PC-9 (cell line): ENCODE measurements at regions not wholly inside any gene's neighbourhood (a gene's known extent, or its start where the extent isn't known, plus 50 kb on each side); places are given as distances from the start of the nearest gene placed in this dataset.

ENCODE experiments used
- BruUV-seq: library from RNA; stranded (reverse); fragments of 400-500 nt; replicated peaks from 2 replicates; lab custom pipeline; 2021; lab: Mats Ljungman, UMichigan
- CTCF ChIA-PET: fragments of 300-600 bp; sonication (Branson Sonifier 250); formaldehyde crosslinking; loops from one replicate; lab custom pipeline; 2022; ENCODE audit warnings: antibody characterized with exemption; lab: Charles Lee
- POLR2A ChIA-PET: fragments of 300-600 bp; sonication (Branson Sonifier 250); formaldehyde crosslinking; loops from one replicate; lab custom pipeline; 2022; ENCODE audit warnings: antibody characterized with exemption; ENCODE audit not compliant: unreplicated experiment; lab: Charles Lee
- DNase-seq, 2 experiments: peaks; one replicate each; pipeline versions ENCODE4 v3.0.0 to v3.0.0-alpha.2; 2015 to 2022; ENCODE audit warnings: mixed read lengths in 1 of 2
- H2AFZ ChIP-seq: fragments of 200-600 bp; sonication (generic); 2 replicates; pipeline ENCODE4 v1.8.1; 2017; ENCODE audit warnings: antibody characterized with exemption
- H3F3A ChIP-seq: fragments of 200-600 bp; sonication (generic); 2 replicates; pipeline ENCODE4 v1.8.1; 2017; ENCODE audit warnings: antibody characterized with exemption, mild to moderate bottlenecking, low read depth; ENCODE audit not compliant: insufficient read depth
- H3K27ac ChIP-seq: fragments of 200-600 bp; sonication (generic); 2 replicates; pipeline ENCODE4 v1.6.1; 2016; ENCODE audit warnings: mixed run types
- H3K27me3 ChIP-seq: fragments of 200-600 bp; sonication (generic); 2 replicates; pipeline ENCODE4 v1.6.1; 2016; ENCODE audit warnings: low read depth, mixed run types; ENCODE audit not compliant: insufficient read depth
- H3K36me3 ChIP-seq: fragments of 200-600 bp; sonication (generic); 2 replicates; pipeline ENCODE4 v1.6.1; 2016; ENCODE audit warnings: low read depth, mixed run types
- H3K4me1 ChIP-seq: fragments of 200-600 bp; sonication (generic); replicated peaks from 2 replicates; pipeline ENCODE4 v1.6.1; 2016; ENCODE audit warnings: mixed run types; ENCODE audit not compliant: insufficient read depth
- H3K4me2 ChIP-seq: fragments of 200-600 bp; sonication (generic); 2 replicates; pipeline ENCODE4 v1.6.1; 2017; ENCODE audit warnings: mixed run types
- H3K4me3 ChIP-seq: fragments of 200-600 bp; sonication (generic); 2 replicates; pipeline ENCODE4 v1.6.1; 2016; ENCODE audit warnings: mixed run types
- H3K79me2 ChIP-seq: fragments of 200-600 bp; sonication (generic); 2 replicates; pipeline ENCODE4 v1.6.1; 2017; ENCODE audit warnings: low read depth, mixed run types
- H3K9me2 ChIP-seq: fragments of 200-600 bp; sonication (generic); 2 replicates; pipeline ENCODE4 v1.8.1; 2017; ENCODE audit warnings: mild to moderate bottlenecking; ENCODE audit not compliant: insufficient read depth
- H3K9me3 ChIP-seq: fragments of 200-600 bp; sonication (generic); 2 replicates; pipeline ENCODE4 v1.8.1; 2016; ENCODE audit warnings: low read depth; ENCODE audit not compliant: insufficient read depth
- H4K20me1 ChIP-seq: fragments of 200-600 bp; sonication (generic); 2 replicates; pipeline ENCODE4 v1.8.1; 2017; ENCODE audit not compliant: insufficient read depth
- CTCF ChIP-seq: fragments of 200-600 bp; sonication (generic); conservative IDR thresholded peaks from 2 replicates; pipeline ENCODE4 v1.6.1; 2017; ENCODE audit warnings: mixed run types, antibody characterized with exemption, mild to moderate bottlenecking, moderate library complexity
- EZH2 ChIP-seq: fragments of 200-600 bp; sonication (generic); IDR thresholded peaks from 2 replicates; pipeline ENCODE4 v1.8.0; 2017; ENCODE audit warnings: antibody characterized with exemption, low read depth
- intact Hi-C: fragments of 100-400 bp; cut with micrococcal nuclease; formaldehyde crosslinking; loops from one replicate; pipeline ENCODE4 v1.10.0; 2022; ENCODE audit not compliant: unreplicated experiment

- DNase-seq, result no peak
- no peaks in the 10 kb centered on the region for H3K9me2 ChIP-seq
- no peaks in the 10 kb centered on the region for H3K9me3 ChIP-seq
- no peaks in the 10 kb centered on the region for H3K79me2 ChIP-seq
- H3K4me1 ChIP-seq, result no peaks in the 10 kb centered on the region
- no peaks in the 10 kb centered on the region for H3K27me3 ChIP-seq
- H4K20me1 ChIP-seq, result no peaks in the 10 kb centered on the region
- TF ChIP-seq EZH2, result no peak
- TF ChIP-seq CTCF, result no peak
- H2AFZ ChIP-seq, result no peak overlapping the region
- no peak overlapping the region for H3K27ac ChIP-seq
- ChIA-PET POLR2A (no interaction called here), CTCF (no interaction called here)
- intact Hi-C loops, result no loop called here
- no peaks in the 10 kb centered on the region for H3F3A ChIP-seq
- H3K4me3 ChIP-seq, result no peak overlapping the region
- no peaks in the 10 kb centered on the region for H3K36me3 ChIP-seq
- BruUV-seq, result no TSS peak
- H3K4me2 ChIP-seq, result no peak overlapping the region
Observed at GRCh38 chr13:40152145-40152544, 496.7 kb downstream of the COG6 start.

- Histone ChIP-seq H3K9me3 (no peaks in the 10 kb centered on the region), H3K27me3 (no peaks in the 10 kb centered on the region), H4K20me1 (no peaks in the 10 kb centered on the region), H3K27ac (no peak overlapping the region), H3K79me2 (no peaks in the 10 kb centered on the region), H2AFZ (no peak overlapping the region), H3F3A (no peaks in the 10 kb centered on the region), H3K4me2 (no peak overlapping the region), H3K4me1 (peaks cover 1% of the 10 kb centered on the region; the same call in 1 of the 2 replicates), H3K9me2 (no peaks in the 10 kb centered on the region), H3K4me3 (no peak overlapping the region), H3K36me3 (no peaks in the 10 kb centered on the region)
- no TSS peak for BruUV-seq
- ChIA-PET POLR2A (no interaction called here), CTCF (no interaction called here)
- intact Hi-C loops, result no loop called here
- DNase-seq, result no peak
- no peak for TF ChIP-seq EZH2
Observed at GRCh38 chr13:40152922-40153321, 497.5 kb downstream of the COG6 start.

- Histone ChIP-seq H3K27me3 (no peaks in the 10 kb centered on the region), H3K9me2 (no peaks in the 10 kb centered on the region), H3F3A (no peaks in the 10 kb centered on the region), H4K20me1 (no peaks in the 10 kb centered on the region), H3K79me2 (no peaks in the 10 kb centered on the region), H3K27ac (no peak overlapping the region), H3K4me3 (no peak overlapping the region), H2AFZ (no peak overlapping the region), H3K9me3 (no peaks in the 10 kb centered on the region), H3K4me2 (no peak overlapping the region), H3K36me3 (no peaks in the 10 kb centered on the region), H3K4me1 (peaks cover 7% of the 10 kb centered on the region; the same call in 1 of the 2 replicates)
- intact Hi-C loops, result no loop called here
- BruUV-seq, result no TSS peak
- CTCF ChIA-PET, result no interaction called here
- no peak for DNase-seq
- TF ChIP-seq CTCF (no peak), EZH2 (no peak)
- POLR2A ChIA-PET, result no interaction called here
Observed at GRCh38 chr13:40153516-40153915, 498.1 kb downstream of the COG6 start.

- Histone ChIP-seq H3K4me3 (no peak overlapping the region), H3K27me3 (no peaks in the 10 kb centered on the region), H2AFZ (no peak overlapping the region), H3K79me2 (no peaks in the 10 kb centered on the region), H4K20me1 (no peaks in the 10 kb centered on the region), H3K4me2 (no peak overlapping the region), H3K9me2 (no peaks in the 10 kb centered on the region), H3K4me1 (peaks cover 8% of the 10 kb centered on the region; the same call in 1 of the 2 replicates), H3K9me3 (no peaks in the 10 kb centered on the region), H3K36me3 (no peaks in the 10 kb centered on the region), H3K27ac (no peak overlapping the region), H3F3A (no peaks in the 10 kb centered on the region)
- no peak for DNase-seq
- CTCF ChIA-PET, result no interaction called here
- no TSS peak for BruUV-seq
- POLR2A ChIA-PET, result no interaction called here
- intact Hi-C loops, result no loop called here
- TF ChIP-seq CTCF (no peak), EZH2 (no peak)
Observed at GRCh38 chr13:40155201-40155600, 499.7 kb downstream of the COG6 start.
